HCT116 (cell line): ENCODE measurements at regions not wholly inside any gene's neighbourhood (a gene's known extent, or its start where the extent isn't known, plus 50 kb on each side); places are given as distances from the start of the nearest gene placed in this dataset.

ENCODE experiments used
- ATAC-seq: fragments of 200-7000 bp; cut with Tn5 transposase; 2 replicates; pipeline ENCODE4 v1.9.1; 2020; ENCODE audit warnings: mild to moderate bottlenecking, moderate library complexity
- BruUV-seq: library from RNA; stranded (reverse); fragments of 400-500 nt; replicated peaks from 2 replicates; lab custom pipeline; 2021; lab: Mats Ljungman, UMichigan
- CTCF ChIA-PET: fragments of 300-600 bp; sonication (Branson Sonifier 250); formaldehyde crosslinking; loops from one replicate; lab custom pipeline; 2021; ENCODE audit warnings: antibody characterized with exemption; lab: Charles Lee
- POLR2A ChIA-PET: fragments of 300-600, 350-600 bp; sonication (Branson Sonifier 250); formaldehyde crosslinking; loops from one replicate; lab custom pipeline; 2021; ENCODE audit warnings: antibody characterized with exemption; lab: Charles Lee
- RAD21 ChIA-PET, 2 experiments: fragments of 300-600 bp; sonication (Branson Sonifier 250); formaldehyde crosslinking; loops; one replicate each; lab custom pipeline; 2023; ENCODE audit warnings: low total read pairs in 2 of 2; ENCODE audit not compliant: uncharacterized antibody in 2 of 2, unreplicated experiment in 2 of 2, low non-redundant PET in 1 of 2; lab: Charles Lee
- DNase-seq: peaks from one replicate; pipeline ENCODE4 v3.0.0-alpha.2; 2010; ENCODE audit warnings: low read depth, low spot score
- H2AFZ ChIP-seq: fragments of 200-600 bp; shearing (Covaris generic), sonication (generic); 2 replicates; pipeline ENCODE4 v1.6.1; 2017; ENCODE audit warnings: low read depth, mixed run types, mixed read lengths, antibody characterized with exemption, low read length; ENCODE audit not compliant: poor library complexity, severe bottlenecking
- H3K27ac ChIP-seq: 2 replicates; pipeline ENCODE4 v1.5.1; 2012; ENCODE audit warnings: low read depth, low read length
- H3K27me3 ChIP-seq: fragments of 200-600 bp; sonication (generic); 2 replicates; pipeline ENCODE4 v1.6.1; 2016; ENCODE audit warnings: mixed run types, low read length, mixed read lengths; ENCODE audit not compliant: insufficient read depth
- H3K36me3 ChIP-seq, 2 experiments: fragments of 200-500 bp in 1 of 2; fragments of 200-600 bp in 1 of 2; sonication (Bioruptor generic) in 1 of 2; sonication (generic) in 1 of 2; 2 replicates each; pipeline versions ENCODE4 v1.5.1 to v1.6.1; 2014 to 2016; ENCODE audit warnings: low read length in 2 of 2, inconsistent platforms in 1 of 2, mixed read lengths in 1 of 2, mixed run types in 1 of 2; ENCODE audit not compliant: insufficient read depth in 2 of 2, control insufficient read depth in 1 of 2
- H3K4me1 ChIP-seq, 2 experiments: fragments of 200-600 bp in 1 of 2; sonication (generic) in 1 of 2; 2 replicates each; pipeline versions ENCODE4 v1.5.1 to v1.6.1; 2012 to 2017; ENCODE audit warnings: low read length in 2 of 2, inconsistent platforms in 1 of 2, mild to moderate bottlenecking in 1 of 2, mixed read lengths in 1 of 2, mixed run types in 1 of 2, moderate library complexity in 1 of 2; ENCODE audit not compliant: insufficient read depth in 2 of 2, control insufficient read depth in 1 of 2
- H3K4me2 ChIP-seq: fragments of 200-600 bp; sonication (generic); 2 replicates; pipeline ENCODE4 v1.6.1; 2017; ENCODE audit warnings: mixed run types, low read length, mixed read lengths
- H3K4me3 ChIP-seq, 2 experiments: fragments of 200-600 bp in 1 of 2; sonication (generic) in 1 of 2; replicated peaks in 1 of 2; 2 replicates each; pipeline ENCODE4 v1.5.1; 2011 to 2016; ENCODE audit warnings: low read length in 2 of 2, control low read depth in 1 of 2, low read depth in 1 of 2, mild to moderate bottlenecking in 1 of 2, mixed read lengths in 1 of 2, mixed run types in 1 of 2
- H3K79me2 ChIP-seq: fragments of 200-600 bp; sonication (generic); 2 replicates; pipeline ENCODE4 v1.6.1; 2017; ENCODE audit warnings: mild to moderate bottlenecking, mixed run types, low read length, moderate library complexity, mixed read lengths; ENCODE audit not compliant: insufficient read depth
- H3K9ac ChIP-seq: fragments of 200-600 bp; sonication (generic); 2 replicates; pipeline ENCODE4 v1.6.1; 2016; ENCODE audit warnings: low read length, mixed read lengths
- H3K9me2 ChIP-seq: fragments of 200-600 bp; sonication (generic), shearing (Covaris generic); 2 replicates; pipeline ENCODE4 v1.6.1; 2017; ENCODE audit warnings: mixed run types, mild to moderate bottlenecking, moderate library complexity; ENCODE audit not compliant: insufficient read depth
- H3K9me3 ChIP-seq, 2 experiments: fragments of 200-500 bp in 1 of 2; fragments of 200-600 bp in 1 of 2; sonication (Bioruptor generic) in 1 of 2; sonication (generic) in 1 of 2; 2 replicates each; pipeline ENCODE4 v1.6.1; 2014 to 2017; ENCODE audit warnings: low read length in 2 of 2, mixed read lengths in 2 of 2, inconsistent platforms in 1 of 2, low read depth in 1 of 2, mild to moderate bottlenecking in 1 of 2, mixed run types in 1 of 2, moderate library complexity in 1 of 2; ENCODE audit not compliant: control insufficient read depth in 1 of 2, insufficient read depth in 1 of 2
- H4K20me1 ChIP-seq: fragments of 200-600 bp; sonication (generic), shearing (Covaris generic); 2 replicates; pipeline ENCODE4 v1.6.1; 2017; ENCODE audit warnings: mixed run types, mild to moderate bottlenecking, moderate library complexity; ENCODE audit not compliant: insufficient read depth
- CBX3 ChIP-seq: IDR thresholded peaks from 2 replicates; pipeline ENCODE4 v1.6.1; 2012; ENCODE audit warnings: low read depth
- CEBPB ChIP-seq: IDR thresholded peaks from 2 replicates; pipeline ENCODE4 v1.6.1; 2012; ENCODE audit warnings: low read depth
- EGR1 ChIP-seq: IDR thresholded peaks from 2 replicates; pipeline ENCODE4 v1.6.1; 2012; ENCODE audit warnings: low read depth
- ELF1 ChIP-seq: IDR thresholded peaks from 2 replicates; pipeline ENCODE4 v1.6.1; 2012; ENCODE audit warnings: low read depth, borderline replicate concordance
- EZH2phosphoT487 ChIP-seq: fragments of 200-600 bp; IDR thresholded peaks from 2 replicates; pipeline ENCODE4 v1.6.1; 2018; ENCODE audit warnings: antibody characterized with exemption, borderline replicate concordance
- POLR2A ChIP-seq: IDR thresholded peaks from 2 replicates; pipeline ENCODE4 v1.7.0; 2011; ENCODE audit warnings: borderline replicate concordance; ENCODE audit not compliant: insufficient read depth, insufficient read length; ENCODE audit errors: extremely low read depth
- SIN3A ChIP-seq: IDR thresholded peaks from 2 replicates; pipeline ENCODE4 v1.6.1; 2012; ENCODE audit warnings: low read depth
- SRF ChIP-seq: IDR thresholded peaks from 2 replicates; pipeline ENCODE4 v1.6.1; 2012; ENCODE audit warnings: low read depth
- TCF7L2 ChIP-seq: IDR thresholded peaks from 2 replicates; pipeline ENCODE4 v1.7.0; 2011; ENCODE audit warnings: borderline replicate concordance, inconsistent platforms; ENCODE audit not compliant: insufficient read depth, insufficient read length; ENCODE audit errors: extremely low read depth
- YY1 ChIP-seq: IDR thresholded peaks from 2 replicates; pipeline ENCODE4 v1.6.1; 2011; ENCODE audit warnings: low read length, low read depth, moderate library complexity, mild to moderate bottlenecking; ENCODE audit not compliant: insufficient replicate concordance; ENCODE audit errors: extremely low read depth
- ZFX ChIP-seq: fragments of 450-650 bp; IDR thresholded peaks from 2 replicates; pipeline ENCODE4 v1.6.1; 2017
- ZNF274 ChIP-seq: fragments of 200-500 bp; sonication (Bioruptor generic); IDR thresholded peaks from 2 replicates; pipeline ENCODE4 v1.6.1; 2014; ENCODE audit warnings: mild to moderate bottlenecking, low read depth, low read length, inconsistent platforms
- intact Hi-C: fragments of 100-400 bp; cut with micrococcal nuclease; formaldehyde crosslinking; loops from 2 replicates; pipeline ENCODE4 v1.10.0; 2022
- TF ChIP-seq, protein P1 (sequence below): IDR thresholded peaks from 2 replicates; pipeline ENCODE4 v1.6.1; 2011; ENCODE audit warnings: mild to moderate bottlenecking, low read length, moderate library complexity; ENCODE audit not compliant: insufficient replicate concordance; ENCODE audit errors: extremely low read depth
- TF ChIP-seq, protein P2 (sequence below): IDR thresholded peaks from 2 replicates; pipeline ENCODE4 v1.6.1; 2012; ENCODE audit warnings: low read depth
- TF ChIP-seq, protein P3 (sequence below): IDR thresholded peaks from 2 replicates; pipeline ENCODE4 v1.6.1; 2012
- TF ChIP-seq, protein P4 (sequence below): IDR thresholded peaks from 2 replicates; pipeline ENCODE4 v1.6.1; 2012

DNA sequence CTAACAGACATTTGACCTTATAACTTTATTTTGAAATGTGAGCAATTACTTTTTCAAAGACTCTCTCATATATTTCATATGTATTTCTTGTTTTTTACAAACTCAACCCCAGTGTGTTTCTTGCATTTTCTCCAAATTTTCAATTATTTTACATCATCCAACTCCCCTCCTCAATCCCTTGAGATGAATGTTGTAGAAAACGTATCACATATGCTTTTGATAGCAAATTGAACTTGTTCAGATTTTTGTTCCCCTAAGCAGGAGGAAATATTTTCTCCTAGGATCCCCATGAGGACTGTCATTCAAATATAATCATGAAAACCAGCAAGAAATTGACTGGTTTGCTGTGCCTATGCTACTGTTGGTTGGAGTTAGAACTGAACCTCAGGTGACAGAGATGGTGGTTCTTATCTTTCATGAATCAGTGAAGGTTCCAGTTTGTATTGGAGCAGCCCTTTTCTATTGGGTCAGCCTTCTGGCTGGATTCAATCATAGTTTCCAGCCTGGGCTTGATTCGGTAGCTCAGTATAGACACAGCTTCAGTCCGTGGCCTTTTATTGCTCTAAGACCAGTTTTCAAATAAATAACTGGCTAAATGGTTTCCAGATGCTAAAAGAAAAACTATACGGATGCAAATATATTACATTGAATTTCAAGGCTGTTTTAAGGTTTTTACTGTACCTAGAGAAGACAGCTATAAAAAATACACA lies 591.0 kb downstream of the EPHA4 start:
- TF ChIP-seq, protein P1, sequence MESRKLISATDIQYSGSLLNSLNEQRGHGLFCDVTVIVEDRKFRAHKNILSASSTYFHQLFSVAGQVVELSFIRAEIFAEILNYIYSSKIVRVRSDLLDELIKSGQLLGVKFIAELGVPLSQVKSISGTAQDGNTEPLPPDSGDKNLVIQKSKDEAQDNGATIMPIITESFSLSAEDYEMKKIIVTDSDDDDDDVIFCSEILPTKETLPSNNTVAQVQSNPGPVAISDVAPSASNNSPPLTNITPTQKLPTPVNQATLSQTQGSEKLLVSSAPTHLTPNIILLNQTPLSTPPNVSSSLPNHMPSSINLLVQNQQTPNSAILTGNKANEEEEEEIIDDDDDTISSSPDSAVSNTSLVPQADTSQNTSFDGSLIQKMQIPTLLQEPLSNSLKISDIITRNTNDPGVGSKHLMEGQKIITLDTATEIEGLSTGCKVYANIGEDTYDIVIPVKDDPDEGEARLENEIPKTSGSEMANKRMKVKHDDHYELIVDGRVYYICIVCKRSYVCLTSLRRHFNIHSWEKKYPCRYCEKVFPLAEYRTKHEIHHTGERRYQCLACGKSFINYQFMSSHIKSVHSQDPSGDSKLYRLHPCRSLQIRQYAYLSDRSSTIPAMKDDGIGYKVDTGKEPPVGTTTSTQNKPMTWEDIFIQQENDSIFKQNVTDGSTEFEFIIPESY, result no peak
- no peak for TF ChIP-seq ELF1
- no peak for TF ChIP-seq CEBPB
- no peak for TF ChIP-seq EGR1
- TF ChIP-seq CBX3, result no peak
- no peak for TF ChIP-seq SRF
- TF ChIP-seq, protein P2, sequence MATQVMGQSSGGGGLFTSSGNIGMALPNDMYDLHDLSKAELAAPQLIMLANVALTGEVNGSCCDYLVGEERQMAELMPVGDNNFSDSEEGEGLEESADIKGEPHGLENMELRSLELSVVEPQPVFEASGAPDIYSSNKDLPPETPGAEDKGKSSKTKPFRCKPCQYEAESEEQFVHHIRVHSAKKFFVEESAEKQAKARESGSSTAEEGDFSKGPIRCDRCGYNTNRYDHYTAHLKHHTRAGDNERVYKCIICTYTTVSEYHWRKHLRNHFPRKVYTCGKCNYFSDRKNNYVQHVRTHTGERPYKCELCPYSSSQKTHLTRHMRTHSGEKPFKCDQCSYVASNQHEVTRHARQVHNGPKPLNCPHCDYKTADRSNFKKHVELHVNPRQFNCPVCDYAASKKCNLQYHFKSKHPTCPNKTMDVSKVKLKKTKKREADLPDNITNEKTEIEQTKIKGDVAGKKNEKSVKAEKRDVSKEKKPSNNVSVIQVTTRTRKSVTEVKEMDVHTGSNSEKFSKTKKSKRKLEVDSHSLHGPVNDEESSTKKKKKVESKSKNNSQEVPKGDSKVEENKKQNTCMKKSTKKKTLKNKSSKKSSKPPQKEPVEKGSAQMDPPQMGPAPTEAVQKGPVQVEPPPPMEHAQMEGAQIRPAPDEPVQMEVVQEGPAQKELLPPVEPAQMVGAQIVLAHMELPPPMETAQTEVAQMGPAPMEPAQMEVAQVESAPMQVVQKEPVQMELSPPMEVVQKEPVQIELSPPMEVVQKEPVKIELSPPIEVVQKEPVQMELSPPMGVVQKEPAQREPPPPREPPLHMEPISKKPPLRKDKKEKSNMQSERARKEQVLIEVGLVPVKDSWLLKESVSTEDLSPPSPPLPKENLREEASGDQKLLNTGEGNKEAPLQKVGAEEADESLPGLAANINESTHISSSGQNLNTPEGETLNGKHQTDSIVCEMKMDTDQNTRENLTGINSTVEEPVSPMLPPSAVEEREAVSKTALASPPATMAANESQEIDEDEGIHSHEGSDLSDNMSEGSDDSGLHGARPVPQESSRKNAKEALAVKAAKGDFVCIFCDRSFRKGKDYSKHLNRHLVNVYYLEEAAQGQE, result no peak
- no peak for TF ChIP-seq YY1
- no peak for TF ChIP-seq ZFX
- TF ChIP-seq, protein P3, sequence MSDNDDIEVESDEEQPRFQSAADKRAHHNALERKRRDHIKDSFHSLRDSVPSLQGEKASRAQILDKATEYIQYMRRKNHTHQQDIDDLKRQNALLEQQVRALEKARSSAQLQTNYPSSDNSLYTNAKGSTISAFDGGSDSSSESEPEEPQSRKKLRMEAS, result no peak
- TF ChIP-seq, protein P4, sequence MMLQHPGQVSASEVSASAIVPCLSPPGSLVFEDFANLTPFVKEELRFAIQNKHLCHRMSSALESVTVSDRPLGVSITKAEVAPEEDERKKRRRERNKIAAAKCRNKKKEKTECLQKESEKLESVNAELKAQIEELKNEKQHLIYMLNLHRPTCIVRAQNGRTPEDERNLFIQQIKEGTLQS, result no peak
- no peak for TF ChIP-seq EZH2phosphoT487
- TF ChIP-seq SIN3A, result no peak
- no peak for TF ChIP-seq TCF7L2
- no peak for TF ChIP-seq POLR2A
- TF ChIP-seq ZNF274, result no peak
- no peaks in the 10 kb centered on the region for H3K9me2 ChIP-seq
- H3K9me3 ChIP-seq, result peaks cover 0 to 8% of the 10 kb centered on the region in 2 experiments; a peak in 1 of 4 replicates
- intact Hi-C loops, result no loop called here
- no peaks in the 10 kb centered on the region; the same call in 1 of the 2 replicates for H4K20me1 ChIP-seq
- BruUV-seq, result no TSS peak
- H3K27ac ChIP-seq, result no peak overlapping the region
- no peak overlapping the region for H3K9ac ChIP-seq
- ChIA-PET POLR2A (no interaction called here), RAD21 (no interaction called here), CTCF (no interaction called here)
- no peaks in the 10 kb centered on the region for H3K36me3 ChIP-seq
- H3K79me2 ChIP-seq, result no peaks in the 10 kb centered on the region
- H3K4me3 ChIP-seq, result no peak overlapping the region
- no peak overlapping the region for H3K4me2 ChIP-seq
- H3K27me3 ChIP-seq, result peaks cover 39% of the 10 kb centered on the region
- DNase-seq (no peak), ATAC-seq (no peak)
- H2AFZ ChIP-seq, result no peak overlapping the region
- no peaks in the 10 kb centered on the region for H3K4me1 ChIP-seq
